ENCODE measurements at regions not wholly inside any gene's neighbourhood (a gene's known extent, or its start where the extent isn't known, plus 50 kb on each side); places are given as distances from the start of the nearest gene placed in this dataset.

DNA sequence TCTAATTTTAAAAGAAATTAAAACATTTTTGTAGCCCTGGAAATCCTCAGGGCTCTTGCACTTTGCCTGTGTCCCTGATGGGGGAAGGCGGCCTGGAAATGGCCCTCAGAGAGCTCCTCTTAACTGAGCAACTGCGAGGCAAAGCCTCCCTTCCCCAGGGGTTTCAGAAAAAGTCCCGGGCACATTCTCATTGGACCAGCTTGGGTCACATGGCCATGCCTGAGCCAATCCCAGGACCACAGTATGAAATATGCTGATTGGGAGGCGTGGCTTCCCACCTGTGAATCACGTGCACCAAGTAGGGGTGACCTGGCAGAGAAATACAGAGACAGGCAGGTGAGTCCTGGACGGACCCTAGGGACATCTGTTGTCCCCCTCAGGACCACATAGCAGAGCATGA lies 90.4 kb upstream of the SFSWAP start:
- H3K27ac ChIP-seq (ENCODE audit: low read length): no peak overlapping the region
- no peaks in the 10 kb centered on the region for H3K9me2 ChIP-seq (ENCODE audit: insufficient read depth, low read length)
- H3K4me2 ChIP-seq (ENCODE audit: low read length): no peak overlapping the region
- H4K20me1 ChIP-seq (ENCODE audit: insufficient read depth): no peaks in the 10 kb centered on the region
- TF ChIP-seq EP300 (conservative IDR thresholded peaks at IDR 0.05; ENCODE audit: poor library complexity, severe bottlenecking): no peak
- TF ChIP-seq, protein P1, sequence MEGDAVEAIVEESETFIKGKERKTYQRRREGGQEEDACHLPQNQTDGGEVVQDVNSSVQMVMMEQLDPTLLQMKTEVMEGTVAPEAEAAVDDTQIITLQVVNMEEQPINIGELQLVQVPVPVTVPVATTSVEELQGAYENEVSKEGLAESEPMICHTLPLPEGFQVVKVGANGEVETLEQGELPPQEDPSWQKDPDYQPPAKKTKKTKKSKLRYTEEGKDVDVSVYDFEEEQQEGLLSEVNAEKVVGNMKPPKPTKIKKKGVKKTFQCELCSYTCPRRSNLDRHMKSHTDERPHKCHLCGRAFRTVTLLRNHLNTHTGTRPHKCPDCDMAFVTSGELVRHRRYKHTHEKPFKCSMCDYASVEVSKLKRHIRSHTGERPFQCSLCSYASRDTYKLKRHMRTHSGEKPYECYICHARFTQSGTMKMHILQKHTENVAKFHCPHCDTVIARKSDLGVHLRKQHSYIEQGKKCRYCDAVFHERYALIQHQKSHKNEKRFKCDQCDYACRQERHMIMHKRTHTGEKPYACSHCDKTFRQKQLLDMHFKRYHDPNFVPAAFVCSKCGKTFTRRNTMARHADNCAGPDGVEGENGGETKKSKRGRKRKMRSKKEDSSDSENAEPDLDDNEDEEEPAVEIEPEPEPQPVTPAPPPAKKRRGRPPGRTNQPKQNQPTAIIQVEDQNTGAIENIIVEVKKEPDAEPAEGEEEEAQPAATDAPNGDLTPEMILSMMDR (IDR thresholded peaks at IDR 0.05; ENCODE audit: poor library complexity, severe bottlenecking): no peak
- TF ChIP-seq RAD21 (conservative IDR thresholded peaks at IDR 0.05): no peak
- no peaks in the 10 kb centered on the region for H3K79me2 ChIP-seq (replicated peaks; ENCODE audit: insufficient read depth, low read length)
- no peak overlapping the region for H3K4me3 ChIP-seq (ENCODE audit: low read length)
- H3K9ac ChIP-seq (ENCODE audit: low read length): no peak overlapping the region
- no peaks in the 10 kb centered on the region for H3K36me3 ChIP-seq (ENCODE audit: insufficient read depth, low read length)
- no peak overlapping the region for H2AFZ ChIP-seq (ENCODE audit: low read depth, low read length)
- H3K27me3 ChIP-seq (ENCODE audit: insufficient read depth, low read depth, low read length): no peaks in the 10 kb centered on the region
- H3K9me3 ChIP-seq (ENCODE audit: low read length): no peaks in the 10 kb centered on the region
- no peaks in the 10 kb centered on the region for H3F3A ChIP-seq (ENCODE audit: insufficient read depth, low read length, poor library complexity, severe bottlenecking)

DNA sequence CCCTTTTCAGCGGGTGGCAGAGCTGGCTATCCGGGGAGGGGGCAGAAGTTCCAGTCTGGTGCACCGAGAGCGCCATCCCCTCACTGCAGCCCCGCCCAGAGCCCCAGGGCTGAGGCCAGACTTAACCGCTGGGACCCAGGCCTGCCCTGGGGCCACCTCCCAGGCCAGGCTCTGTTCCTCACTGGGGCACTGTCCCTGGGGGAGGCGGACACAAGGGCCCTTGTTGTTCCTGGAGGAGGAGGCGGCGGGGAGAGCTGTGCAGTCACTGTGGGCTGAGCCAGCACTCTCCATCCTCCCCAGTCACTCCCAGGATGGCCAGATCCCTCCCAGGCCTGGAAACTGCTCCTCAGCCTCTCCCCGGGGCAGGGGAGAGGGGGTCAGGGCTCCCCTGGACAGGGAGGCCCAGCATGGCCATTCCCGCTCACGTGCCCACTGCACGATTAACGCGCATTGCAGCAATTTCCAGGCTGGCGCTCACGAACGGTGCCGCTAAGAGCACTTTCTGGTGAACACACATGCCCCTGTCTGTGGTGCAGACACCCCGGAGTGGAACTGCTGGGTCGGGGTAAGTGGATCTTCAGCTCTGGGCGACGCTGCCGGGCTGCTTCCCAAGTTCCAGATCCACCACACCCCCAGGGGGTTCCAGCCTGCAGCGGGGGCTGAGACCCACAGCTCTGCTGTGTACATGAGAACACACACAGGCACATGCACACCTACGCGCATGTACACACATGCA lies 89.8 kb upstream of the SFSWAP start:
- Histone ChIP-seq H3F3A (ENCODE audit: insufficient read depth, low read length, poor library complexity, severe bottlenecking) (no peaks in the 10 kb centered on the region), H3K36me3 (ENCODE audit: insufficient read depth, low read length) (no peaks in the 10 kb centered on the region), H3K4me3 (ENCODE audit: low read length) (no peak overlapping the region), H3K27ac (ENCODE audit: low read length) (no peak overlapping the region), H4K20me1 (ENCODE audit: insufficient read depth) (no peaks in the 10 kb centered on the region), H3K4me2 (ENCODE audit: low read length) (no peak overlapping the region), H2AFZ (ENCODE audit: low read depth, low read length) (no peak overlapping the region), H3K79me2 (replicated peaks; ENCODE audit: insufficient read depth, low read length) (no peaks in the 10 kb centered on the region), H3K9me3 (ENCODE audit: low read length) (no peaks in the 10 kb centered on the region), H3K27me3 (ENCODE audit: insufficient read depth, low read depth, low read length) (no peaks in the 10 kb centered on the region), H3K9me2 (ENCODE audit: insufficient read depth, low read length) (no peaks in the 10 kb centered on the region), H3K9ac (ENCODE audit: low read length) (no peak overlapping the region)
- TF ChIP-seq POLR2AphosphoS5 (IDR thresholded peaks at IDR 0.05) (no peak), SMC3 (conservative IDR thresholded peaks at IDR 0.05; ENCODE audit: poor library complexity) (no peak), EZH2 (IDR thresholded peaks at IDR 0.05; ENCODE audit: borderline replicate concordance, insufficient read depth, low read length, poor library complexity, severe bottlenecking) (no peak), EP300 (conservative IDR thresholded peaks at IDR 0.05; ENCODE audit: poor library complexity, severe bottlenecking) (no peak)
- TF ChIP-seq, protein P2, sequence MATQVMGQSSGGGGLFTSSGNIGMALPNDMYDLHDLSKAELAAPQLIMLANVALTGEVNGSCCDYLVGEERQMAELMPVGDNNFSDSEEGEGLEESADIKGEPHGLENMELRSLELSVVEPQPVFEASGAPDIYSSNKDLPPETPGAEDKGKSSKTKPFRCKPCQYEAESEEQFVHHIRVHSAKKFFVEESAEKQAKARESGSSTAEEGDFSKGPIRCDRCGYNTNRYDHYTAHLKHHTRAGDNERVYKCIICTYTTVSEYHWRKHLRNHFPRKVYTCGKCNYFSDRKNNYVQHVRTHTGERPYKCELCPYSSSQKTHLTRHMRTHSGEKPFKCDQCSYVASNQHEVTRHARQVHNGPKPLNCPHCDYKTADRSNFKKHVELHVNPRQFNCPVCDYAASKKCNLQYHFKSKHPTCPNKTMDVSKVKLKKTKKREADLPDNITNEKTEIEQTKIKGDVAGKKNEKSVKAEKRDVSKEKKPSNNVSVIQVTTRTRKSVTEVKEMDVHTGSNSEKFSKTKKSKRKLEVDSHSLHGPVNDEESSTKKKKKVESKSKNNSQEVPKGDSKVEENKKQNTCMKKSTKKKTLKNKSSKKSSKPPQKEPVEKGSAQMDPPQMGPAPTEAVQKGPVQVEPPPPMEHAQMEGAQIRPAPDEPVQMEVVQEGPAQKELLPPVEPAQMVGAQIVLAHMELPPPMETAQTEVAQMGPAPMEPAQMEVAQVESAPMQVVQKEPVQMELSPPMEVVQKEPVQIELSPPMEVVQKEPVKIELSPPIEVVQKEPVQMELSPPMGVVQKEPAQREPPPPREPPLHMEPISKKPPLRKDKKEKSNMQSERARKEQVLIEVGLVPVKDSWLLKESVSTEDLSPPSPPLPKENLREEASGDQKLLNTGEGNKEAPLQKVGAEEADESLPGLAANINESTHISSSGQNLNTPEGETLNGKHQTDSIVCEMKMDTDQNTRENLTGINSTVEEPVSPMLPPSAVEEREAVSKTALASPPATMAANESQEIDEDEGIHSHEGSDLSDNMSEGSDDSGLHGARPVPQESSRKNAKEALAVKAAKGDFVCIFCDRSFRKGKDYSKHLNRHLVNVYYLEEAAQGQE (IDR thresholded peaks at IDR 0.05; ENCODE audit: borderline replicate concordance): no peak
- TF ChIP-seq, protein P1 (IDR thresholded peaks at IDR 0.05; ENCODE audit: poor library complexity, severe bottlenecking): no peak

All from neural cell (in vitro differentiated cells).